DMS 273 (cell line): ENCODE measurements at regions not wholly inside any gene's neighbourhood (a gene's known extent, or its start where the extent isn't known, plus 50 kb on each side); places are given as distances from the start of the nearest gene placed in this dataset.

Experiments
- DNase-seq: peaks from one replicate; lab custom pipeline; 2025; ENCODE audit not compliant: unreplicated experiment; lab: John Stamatoyannopoulos, UW

DNA sequence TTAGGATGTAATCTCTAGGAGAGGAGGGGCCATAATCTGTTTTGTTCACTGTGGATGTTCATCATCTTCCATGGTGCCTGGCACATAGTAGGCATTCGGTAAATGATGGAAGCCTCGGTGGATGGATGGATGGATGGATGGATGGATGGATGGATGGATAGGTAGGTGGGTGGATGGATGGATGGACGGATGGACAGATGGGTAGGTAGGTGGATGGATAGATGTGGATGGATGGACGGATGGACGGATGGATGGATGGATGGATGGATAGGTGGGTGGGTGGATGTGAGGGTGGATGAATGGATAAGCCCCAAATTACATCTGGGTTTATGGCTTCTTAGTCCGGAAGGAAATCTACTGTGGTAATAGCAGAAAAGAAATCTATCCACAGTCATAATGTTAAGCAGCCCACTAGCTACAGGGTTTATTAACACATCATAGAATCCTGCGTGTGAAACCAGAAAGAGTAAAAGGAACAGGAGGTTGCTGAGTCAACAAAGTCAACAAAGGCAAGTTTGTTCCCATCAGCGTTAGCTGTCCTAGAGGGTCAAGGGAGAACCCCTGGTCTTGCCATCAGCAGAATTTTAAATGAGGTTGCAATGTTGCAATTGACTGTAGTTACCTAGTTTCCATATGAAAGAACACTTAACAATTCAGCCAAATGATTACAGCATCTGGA, 82.8 kb downstream of the C11orf91 start:
- DNase-seq, result no peak

DNA sequence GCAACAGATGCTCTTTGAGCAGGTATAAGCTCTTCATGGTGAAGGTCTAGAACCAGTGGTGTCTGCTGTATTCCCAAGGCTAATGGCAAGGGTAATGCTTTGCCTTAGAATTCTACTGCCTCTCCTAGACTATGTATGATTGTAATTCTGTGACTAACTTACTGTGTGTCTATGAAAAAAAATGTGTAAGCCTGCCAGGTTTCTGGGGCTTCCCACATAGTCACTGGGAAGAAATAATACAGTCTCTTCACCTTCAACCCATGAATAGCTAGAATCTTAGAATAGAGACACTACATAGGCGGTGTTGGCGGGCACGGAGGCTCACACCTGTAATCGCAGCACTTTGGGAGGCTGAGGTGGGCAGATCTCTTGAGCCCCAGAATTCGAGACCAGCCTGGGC, 84.1 kb downstream of the C11orf91 start:
- DNase-seq, result no peak

DNA sequence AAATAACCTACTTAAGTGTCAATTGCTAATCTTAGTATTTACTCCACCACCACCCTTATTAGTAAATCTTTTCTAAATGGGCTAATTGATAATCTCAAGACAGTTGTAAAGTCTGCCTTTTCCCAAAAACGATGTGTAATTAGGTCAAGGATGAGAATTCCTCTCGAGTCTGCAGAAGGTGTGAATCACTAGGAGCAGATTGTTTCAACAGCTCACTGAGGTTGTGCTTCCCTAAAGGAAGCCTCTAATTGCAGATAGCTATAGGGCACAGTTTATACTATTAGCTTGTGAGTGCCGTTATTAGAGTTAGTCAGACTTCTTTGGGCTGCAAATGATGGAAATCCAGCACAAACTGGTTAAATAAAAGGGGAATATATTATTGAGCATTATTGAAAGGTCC, 84.9 kb downstream of the C11orf91 start:
- no peak for DNase-seq

DNA sequence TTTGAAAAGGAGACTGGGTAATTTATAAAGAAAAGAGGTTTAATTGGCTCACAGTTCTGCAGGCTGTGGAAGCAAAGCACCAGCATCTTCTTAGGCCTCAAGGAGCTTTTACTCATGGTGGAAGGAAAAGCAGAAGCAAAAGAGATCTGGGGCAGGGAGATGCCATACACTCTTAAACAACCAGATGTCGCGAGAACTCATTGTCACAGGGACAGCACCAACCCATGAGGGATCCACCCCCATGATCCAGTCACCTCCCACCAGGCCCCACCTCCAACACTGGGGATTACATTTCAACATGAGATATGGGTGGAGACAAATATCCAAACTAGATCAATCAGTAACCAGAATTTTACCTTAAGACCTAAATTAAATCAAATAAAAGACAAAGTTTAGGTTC, 87.2 kb downstream of the C11orf91 start:
- no peak for DNase-seq

DNA sequence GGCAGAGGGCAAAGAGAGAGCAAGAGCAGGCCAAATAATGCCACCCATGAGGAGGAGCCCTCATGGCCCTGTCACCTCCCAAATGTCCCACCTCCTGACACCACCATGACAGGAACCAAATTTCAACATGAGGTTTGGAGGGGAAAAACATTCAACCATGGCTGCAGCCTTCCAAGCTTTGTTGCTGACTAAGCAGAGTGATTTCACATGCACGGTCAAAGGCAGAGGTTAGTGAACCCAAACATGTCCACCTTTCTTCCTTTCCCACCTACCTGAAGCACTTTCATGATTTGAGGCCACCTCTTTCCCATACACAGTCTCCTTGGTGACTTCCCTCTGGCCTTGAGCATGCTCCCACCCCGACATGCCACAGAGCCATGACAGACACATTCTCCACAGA, 89.7 kb downstream of the C11orf91 start:
- DNase-seq, result no peak

DNA sequence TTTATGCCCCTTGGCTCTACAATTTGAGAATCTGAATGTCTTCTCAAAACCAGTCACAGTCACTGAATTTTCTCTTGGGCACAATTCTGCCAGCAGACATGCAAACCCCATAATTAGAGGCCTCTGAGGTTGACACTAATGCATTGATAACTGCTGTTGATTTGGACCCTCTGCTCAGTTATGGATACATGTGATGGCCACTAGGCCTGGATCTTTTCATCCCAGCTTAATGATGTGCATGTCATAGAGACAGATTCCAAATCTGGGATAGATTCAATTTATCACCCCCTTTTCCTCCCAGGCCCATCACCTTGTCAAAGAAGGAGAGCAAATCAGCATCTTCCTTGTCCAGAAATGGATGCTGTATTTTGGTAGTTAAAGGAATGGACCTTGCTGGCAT, 92.2 kb downstream of the C11orf91 start:
- no peak for DNase-seq

DNA sequence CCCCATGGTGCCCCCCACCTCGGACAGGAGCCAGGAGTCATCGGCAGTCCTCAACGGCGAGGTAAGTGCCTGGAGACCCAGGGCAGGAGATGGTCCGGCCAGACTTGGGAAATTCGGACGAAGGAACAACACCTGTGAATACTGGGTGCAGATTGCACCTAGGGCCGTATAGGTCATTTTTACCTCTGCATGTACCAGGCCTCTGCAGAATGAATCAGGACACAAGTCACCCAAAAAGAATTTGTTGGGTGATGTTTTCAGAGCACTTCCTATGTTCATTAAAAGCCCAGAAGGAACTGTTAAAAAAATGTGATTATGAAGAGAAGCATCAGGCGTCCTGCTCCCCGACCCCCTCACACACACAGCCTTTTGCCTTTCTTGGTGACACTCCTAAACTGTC, 93.9 kb downstream of the C11orf91 start:
- no peak for DNase-seq

DNA sequence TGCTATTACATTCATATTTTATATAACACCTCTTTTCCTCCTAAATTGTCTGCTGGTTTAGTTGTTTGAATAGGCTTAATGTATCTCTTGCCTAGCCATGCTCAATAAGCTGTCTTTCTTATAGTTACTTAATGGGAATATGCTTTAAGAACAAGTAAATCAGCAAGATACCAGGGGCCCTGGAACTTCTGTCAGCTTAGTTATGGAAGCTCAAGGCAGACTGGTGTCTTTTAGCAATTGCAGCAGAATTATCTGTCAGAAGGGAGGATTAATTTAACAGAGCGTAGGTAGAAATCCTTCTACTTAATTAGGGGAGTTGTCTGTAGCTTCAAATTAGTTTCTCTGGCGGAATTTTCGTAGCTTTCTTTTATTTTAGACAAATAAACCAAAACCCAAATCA, 94.9 kb downstream of the C11orf91 start:
- no peak for DNase-seq

DNA sequence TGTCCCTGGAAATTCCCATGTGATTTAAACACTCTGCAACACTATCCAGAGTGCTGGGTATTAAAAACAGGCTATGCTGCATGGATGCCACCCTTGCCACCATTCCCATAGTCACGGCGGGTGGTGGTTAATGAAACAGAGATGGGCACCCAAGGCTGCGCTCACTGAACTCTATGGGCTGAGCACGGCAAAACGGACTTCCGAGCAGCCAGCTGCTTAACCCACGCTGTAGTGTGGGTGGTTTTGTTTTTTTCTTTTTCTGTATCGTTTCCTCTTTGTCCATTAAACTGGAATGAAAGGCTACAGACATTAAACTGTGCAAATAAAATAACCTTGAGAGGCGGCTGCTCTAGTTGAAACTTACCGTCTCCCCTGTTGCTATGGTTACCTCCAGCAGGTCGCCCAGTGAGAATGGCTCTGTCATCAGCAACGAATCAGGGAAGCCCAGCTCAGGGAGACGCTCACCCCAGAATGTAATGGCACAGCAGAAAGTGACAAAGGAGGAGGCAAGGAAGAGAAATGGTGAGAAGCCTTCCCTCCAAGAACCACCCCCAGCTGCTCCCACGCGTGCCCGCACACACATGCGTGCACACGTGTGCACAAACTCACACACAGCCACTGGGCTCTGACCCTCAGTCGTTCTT, 102.1 kb downstream of the C11orf91 start:
- DNase-seq, result no peak

DNA sequence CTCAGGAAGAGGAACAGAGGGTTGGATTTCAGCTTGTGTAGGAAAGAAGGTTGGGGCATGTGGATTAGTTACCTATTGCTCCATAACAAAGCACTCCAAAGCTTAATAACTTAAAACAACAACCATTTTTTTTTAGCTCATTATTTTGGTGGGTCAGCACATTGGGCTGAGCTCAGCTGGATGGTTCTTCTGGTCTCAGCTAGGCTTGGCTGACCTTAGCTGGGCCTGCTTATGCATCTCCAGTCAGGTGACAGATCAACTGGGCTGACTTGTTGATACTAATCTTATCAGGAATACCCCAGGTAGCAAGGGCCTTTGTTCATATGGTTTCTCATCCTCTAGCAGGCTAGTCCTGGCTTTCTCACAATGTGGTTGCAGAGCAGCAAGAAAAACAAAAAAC, 106.4 kb downstream of the C11orf91 start:
- no peak for DNase-seq

DNA sequence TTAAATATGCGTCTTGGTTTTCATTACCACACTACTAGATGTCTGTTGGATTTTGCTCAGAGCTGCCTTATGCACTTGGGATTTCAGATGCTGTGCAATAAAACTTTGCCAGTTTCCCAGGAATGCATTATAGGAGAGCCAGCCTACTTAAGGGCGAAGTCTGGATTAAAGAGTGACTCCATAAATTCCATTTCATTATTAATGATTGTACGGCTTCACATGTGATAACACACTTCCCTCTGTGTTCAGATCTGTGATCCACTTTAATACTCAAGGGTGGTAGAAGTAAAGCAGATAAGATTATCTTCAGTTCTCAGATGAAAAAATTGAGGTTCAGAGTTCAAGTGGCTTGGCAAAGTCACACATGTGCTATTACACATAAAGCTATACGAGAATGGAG, 110.2 kb downstream of the C11orf91 start:
- DNase-seq, result no peak

DNA sequence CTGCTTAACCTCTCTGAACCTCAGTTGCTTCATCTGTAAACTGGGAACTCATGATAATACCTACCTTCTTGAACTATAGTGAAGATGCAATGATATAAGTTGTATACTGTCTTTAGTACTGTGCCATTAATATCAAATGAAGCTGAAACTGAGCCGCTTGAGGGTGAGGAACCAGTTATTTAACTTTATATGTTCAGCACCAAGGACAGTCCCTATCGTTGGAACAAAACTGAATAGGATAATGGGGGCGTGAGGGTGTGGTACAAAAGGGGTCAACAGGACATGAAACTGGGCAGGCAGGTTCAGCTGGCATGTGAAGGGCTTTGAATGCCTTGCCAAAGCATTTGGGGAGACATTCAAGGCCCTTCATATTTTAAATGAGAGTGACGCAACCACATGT, 112.6 kb downstream of the C11orf91 start:
- DNase-seq, result no peak

DNA sequence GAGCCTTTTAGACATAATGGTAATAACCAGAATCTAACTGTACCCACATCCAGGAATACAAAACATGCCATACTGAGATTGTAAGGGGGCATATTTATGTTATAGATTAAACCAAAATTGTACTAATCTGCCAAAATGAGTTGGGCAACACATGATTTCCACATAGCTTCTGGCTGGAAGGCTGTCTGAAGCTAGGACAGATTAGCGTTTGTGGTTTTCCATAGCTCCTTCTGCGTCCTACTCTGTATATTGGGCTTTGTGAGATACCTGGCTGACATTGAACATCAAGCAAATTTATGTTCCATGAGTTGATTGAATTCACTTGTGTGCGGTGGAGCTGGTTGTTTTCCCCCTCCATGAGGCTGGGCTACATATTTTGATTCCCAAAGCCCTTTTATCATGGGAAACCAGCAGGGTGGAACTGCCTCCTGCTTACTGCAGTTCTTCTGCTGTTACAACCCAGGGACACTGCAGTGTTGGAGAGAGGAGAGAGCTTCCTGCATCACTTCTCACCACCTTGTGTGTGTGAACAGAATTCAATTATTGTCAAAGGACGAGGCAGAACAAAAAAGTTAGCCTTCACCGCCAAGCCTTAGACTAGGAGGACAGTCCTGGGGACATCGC, 114.9 kb downstream of the C11orf91 start:
- no peak for DNase-seq

DNA sequence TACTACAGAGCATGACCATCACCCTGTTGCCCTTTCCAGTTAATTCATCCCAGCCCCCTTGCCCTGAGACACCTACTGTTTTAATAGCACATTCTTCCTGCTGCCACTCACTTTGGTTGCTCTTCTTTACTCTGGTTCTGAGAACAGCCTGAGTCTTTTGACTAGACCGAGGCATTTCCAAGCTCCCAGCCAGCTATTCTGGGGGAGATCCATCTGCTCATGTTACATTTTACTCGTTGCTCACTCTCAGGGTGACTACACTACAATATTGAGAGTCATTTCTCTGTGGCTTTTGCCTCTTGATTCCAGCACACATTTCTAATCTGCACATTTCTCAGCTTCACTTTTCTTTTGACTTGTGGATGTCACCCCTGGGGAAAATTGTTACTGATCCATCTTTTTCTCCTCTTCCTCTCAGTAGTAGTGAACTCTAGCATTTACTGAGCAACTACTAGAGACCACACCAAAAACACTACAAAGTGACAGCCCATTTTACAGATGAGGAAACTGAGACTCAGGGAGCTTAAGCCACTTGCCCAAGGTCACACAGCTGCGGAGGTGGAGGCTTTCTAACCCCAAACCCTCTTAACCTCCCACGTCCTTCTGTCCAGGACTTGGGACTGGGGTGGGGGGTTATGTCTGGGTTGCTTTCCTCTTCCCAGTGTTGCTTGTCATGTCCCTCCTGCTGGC, 117.8 kb downstream of the C11orf91 start:
- DNase-seq, result no peak

DNA sequence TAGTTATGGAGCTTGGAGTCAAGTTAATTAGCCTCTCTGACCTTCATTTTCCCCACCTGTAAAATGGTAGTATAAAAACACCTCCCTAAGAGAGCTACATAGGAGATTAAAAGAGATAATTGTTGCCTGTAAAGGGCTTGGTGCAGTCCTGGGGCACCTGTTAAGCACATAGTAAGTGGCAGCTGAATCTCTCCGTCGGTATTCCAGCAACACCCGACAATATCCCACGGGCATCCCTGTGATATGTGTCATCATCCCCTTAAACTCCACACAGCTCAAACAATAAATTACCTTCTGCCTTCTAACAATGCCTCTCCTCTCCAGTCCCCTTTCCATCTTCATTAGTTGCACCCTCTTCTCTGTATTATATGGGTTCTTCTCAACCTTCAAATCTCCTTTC, 121.5 kb downstream of the C11orf91 start:
- no peak for DNase-seq

DNA sequence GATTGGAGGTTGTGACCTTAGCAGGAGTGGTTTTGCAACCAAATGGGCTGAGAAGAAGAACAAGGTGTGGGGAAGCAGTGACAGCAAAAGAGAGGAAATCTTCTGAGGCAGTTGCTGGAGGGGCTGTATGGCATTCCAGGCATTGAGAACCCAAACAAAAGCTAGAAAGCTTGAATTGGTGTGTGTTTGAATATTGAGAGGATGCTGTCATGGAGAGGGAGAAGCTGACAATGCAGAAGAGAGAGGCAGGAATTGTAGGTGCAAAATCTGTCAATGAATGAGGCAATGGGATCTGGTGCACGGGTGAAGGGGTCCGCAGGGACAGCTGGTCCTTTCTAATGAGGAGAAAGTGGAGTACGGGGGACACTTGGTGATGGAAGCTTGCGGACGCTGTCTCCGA, 123.4 kb downstream of the C11orf91 start:
- no peak for DNase-seq

DNA sequence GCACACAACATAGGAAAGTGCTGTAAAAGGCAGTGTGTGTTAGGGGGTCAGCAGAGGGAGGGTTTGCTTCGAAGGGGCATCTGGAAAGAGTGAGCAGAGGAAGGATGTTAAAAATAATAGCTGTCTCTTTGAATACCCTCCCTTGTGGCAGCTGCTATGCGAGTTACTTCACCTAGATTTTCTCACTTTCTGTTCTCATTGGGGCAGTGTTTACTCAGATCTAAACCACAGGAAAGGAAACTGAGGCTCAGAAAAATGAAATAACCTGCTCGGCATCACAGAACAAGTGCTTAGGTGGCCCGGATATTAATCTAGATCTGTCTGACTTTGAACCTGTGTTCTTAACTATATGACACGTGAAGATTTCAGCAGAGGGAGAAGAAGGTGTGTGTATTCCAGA, 125.3 kb downstream of the C11orf91 start:
- no peak for DNase-seq

DNA sequence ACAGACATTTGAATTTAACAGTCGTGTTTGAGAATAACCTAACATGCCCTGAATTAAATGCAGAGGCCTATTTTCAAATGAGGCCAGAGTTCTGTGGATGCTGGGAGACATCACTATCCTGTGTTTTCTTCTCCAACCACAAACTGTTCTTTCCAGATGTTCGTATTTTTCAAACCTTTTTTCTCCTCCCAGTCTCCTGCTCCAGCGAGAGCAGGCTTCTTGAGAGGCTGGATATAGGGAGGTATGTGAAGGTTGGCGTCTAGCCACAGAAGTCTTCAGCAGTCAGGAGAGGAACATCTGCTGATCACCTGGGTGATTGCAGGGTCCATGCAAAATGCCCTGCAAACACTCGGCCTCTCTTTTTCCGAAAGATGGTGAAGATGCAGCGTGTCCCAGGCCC, 126.3 kb downstream of the C11orf91 start:
- DNase-seq, result peak; percentile 21

DNA sequence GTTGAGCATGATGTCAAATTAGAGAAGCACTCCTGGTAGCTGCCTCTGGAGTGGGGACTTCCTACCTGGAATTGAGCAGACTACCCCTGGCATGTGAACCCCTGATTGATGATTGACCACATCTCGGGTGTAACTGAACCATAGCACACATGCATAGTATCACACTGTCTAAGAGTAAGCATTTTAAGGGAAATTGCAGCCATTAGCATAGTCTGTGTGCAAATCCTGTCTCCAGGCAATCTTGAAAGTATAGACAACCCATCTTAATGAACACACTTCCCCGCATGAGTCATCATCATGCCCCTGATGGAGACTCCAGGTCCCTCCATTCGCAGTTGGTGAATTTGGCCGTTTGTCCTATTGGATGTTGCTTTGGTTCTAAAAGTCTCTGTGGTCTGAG, 131.3 kb downstream of the C11orf91 start:
- no peak for DNase-seq

DNA sequence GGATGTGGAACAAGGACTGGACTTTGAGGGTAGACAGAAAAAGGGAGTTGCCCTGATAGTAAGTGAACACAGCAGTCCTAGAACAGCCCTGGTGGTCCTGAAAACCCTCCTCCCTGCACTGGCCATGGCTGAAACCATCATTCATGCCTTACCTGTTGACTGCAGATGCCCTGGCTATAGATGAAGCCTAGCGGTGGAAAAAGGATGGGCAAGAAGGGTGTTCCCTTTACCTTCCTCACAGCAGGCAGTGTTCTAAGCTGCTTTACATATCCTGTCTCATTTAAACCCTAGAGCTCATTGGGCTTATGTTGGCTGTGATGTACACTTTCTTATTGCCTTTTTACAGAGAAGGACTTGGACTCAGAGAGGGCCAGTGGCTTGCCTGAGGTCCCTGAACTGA, 133.6 kb downstream of the C11orf91 start:
- DNase-seq, result no peak

DNA sequence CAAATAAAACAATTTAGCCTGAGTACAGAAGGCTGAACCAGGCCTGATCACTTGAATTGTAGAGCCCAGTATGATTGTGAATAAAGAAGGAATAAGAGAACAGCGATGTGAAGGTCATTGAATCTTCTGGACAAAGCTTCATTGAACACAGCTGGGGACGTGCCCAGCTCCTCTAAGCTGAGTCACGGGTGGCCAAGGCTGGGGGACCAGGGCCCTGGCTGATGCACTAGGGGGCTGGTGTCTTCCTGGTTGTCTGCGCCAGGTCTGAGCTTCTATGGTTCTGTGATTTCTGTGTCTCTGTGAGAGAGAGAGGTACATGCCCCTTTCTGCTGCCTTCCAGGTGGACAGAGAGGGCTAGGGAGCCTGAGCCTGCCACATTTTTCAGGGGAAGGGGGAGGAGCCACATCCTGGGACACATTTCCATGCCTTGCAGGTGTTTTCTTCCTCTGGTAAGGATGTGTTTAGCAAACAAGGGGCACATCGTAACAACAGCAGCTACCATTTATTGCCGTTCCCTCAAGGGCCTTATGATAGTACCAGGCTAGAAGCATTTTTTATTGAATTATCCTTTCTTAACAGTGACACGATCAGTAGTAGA, 135.7 kb downstream of the C11orf91 start:
- no peak for DNase-seq

DNA sequence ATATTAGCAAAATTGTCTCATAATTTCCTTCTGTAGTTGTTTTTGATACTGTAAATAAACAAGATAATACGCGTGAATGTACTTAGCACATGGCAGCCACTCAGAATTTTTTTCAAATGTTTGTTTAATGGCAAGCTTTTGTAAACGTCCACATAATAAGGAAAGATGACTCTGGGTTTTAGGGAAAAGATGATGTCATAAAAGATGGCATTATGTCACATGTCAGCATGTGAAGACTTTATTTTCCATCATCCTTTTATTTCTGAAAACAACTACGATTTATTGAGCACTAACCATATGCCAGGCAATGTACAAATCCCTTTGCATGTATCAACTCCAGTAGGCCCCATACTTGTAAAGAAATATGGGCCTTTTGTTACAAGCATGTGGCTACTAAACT, 139.9 kb downstream of the C11orf91 start:
- no peak for DNase-seq
